Right lobe of liver (tissue), 6 donors: ENCODE measurements at regions not wholly inside any gene's neighbourhood (a gene's known extent, or its start where the extent isn't known, plus 50 kb on each side); places are given as distances from the start of the nearest gene placed in this dataset.

ENCODE experiments used
- ATAC-seq, 4 donors: fragments of 200-7000 bp; cut with Tn5 transposase; one replicate each; pipeline ENCODE4 v1.9.1; 2020; ENCODE audit warnings: mild to moderate bottlenecking in 4 of 4, moderate library complexity in 4 of 4
- DNase-seq, 3 donors: peaks; one replicate each; pipeline ENCODE4 v3.0.0-alpha.2; 2020
- H3K27ac ChIP-seq, 3 donors: fragments of 200-600 bp; one replicate each; pipeline ENCODE4 v1.8.0; 2022
- H3K27me3 ChIP-seq, 2 donors: fragments of 200-600 bp; one replicate each; pipeline ENCODE4 v1.8.0; 2022
- H3K36me3 ChIP-seq, 4 donors: fragments of 200-600 bp; sonication (generic) in 1 of 4; one replicate each; pipeline versions ENCODE4 v1.5.1 to v1.8.0; 2017 to 2022; ENCODE audit warnings: control low read depth in 1 of 4
- H3K4me1 ChIP-seq, 4 donors: fragments of 200-600 bp; sonication (generic) in 1 of 4; one replicate each; pipeline versions ENCODE4 v1.5.1 to v1.8.0; 2017 to 2022; ENCODE audit warnings: control low read depth in 1 of 4
- H3K4me3 ChIP-seq, 3 donors: fragments of 200-600 bp; one replicate each; pipeline ENCODE4 v1.8.0; 2022
- H3K9me3 ChIP-seq, 4 donors: fragments of 200-600 bp; sonication (generic) in 1 of 4; one replicate each; pipeline versions ENCODE4 v1.5.1 to v1.8.0; 2017 to 2022; ENCODE audit warnings: control low read depth in 1 of 4
- POLR2A ChIP-seq: fragments of 450-650 bp; IDR thresholded peaks from one replicate; pipeline ENCODE4 v1.6.1; 2017; ENCODE audit warnings: antibody characterized with exemption, mild to moderate bottlenecking
- WGBS: methylation state at CpG from one replicate; pipeline ENCODE4 v1.1.6; 2018; ENCODE audit warnings: low coverage, low lambda C conversion rate; ENCODE audit not compliant: insufficient coverage; ENCODE audit errors: missing lambda C conversion rate; 5-methylcytosine and 5-hydroxymethylcytosine counted together
- intact Hi-C, 2 donors: fragments of 100-400 bp; cut with DNase I; formaldehyde crosslinking; loops; one replicate each; pipeline versions ENCODE4 v1.11.2 to v1.14.1; 2022
- TF ChIP-seq, protein P1 (sequence below), 4 donors: fragments of 200-600 bp in 3 of 4; fragments of 450-650 bp in 1 of 4; IDR thresholded peaks; one replicate each; pipeline versions ENCODE4 v1.5.1 to v1.8.0; 2016 to 2022; ENCODE audit warnings: antibody characterized with exemption in 4 of 4, mild to moderate bottlenecking in 2 of 4
- donor health status: DM: no; HTN: yes; CAD: no.
- donor health status: DM: no; HTN: no; CAD: no.
- donor health status: DM: no; HTN: no; CAD: no.
- donor health status: DM: no; HTN: yes; CAD: no.
- donor health status: DM: no; HTN: yes; CAD: no.

GRCh38 chr7:39880556-39880955 lies 69.5 kb upstream of the CDK13 start:
- Histone ChIP-seq H3K4me1 (no peaks in the 10 kb centered on the region), H3K4me3 (no peak overlapping the region), H3K27me3 (no peaks in the 10 kb centered on the region), H3K36me3 (no peaks in the 10 kb centered on the region), H3K27ac (no peak overlapping the region), H3K9me3 (no peaks in the 10 kb centered on the region)
- DNase-seq (no peak), ATAC-seq (no peak)
- intact Hi-C loops, result no loop called here
- TF ChIP-seq POLR2A, result no peak
- TF ChIP-seq, protein P1, sequence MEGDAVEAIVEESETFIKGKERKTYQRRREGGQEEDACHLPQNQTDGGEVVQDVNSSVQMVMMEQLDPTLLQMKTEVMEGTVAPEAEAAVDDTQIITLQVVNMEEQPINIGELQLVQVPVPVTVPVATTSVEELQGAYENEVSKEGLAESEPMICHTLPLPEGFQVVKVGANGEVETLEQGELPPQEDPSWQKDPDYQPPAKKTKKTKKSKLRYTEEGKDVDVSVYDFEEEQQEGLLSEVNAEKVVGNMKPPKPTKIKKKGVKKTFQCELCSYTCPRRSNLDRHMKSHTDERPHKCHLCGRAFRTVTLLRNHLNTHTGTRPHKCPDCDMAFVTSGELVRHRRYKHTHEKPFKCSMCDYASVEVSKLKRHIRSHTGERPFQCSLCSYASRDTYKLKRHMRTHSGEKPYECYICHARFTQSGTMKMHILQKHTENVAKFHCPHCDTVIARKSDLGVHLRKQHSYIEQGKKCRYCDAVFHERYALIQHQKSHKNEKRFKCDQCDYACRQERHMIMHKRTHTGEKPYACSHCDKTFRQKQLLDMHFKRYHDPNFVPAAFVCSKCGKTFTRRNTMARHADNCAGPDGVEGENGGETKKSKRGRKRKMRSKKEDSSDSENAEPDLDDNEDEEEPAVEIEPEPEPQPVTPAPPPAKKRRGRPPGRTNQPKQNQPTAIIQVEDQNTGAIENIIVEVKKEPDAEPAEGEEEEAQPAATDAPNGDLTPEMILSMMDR (IDR thresholded peaks at IDR 0.05), result no peak
- WGBS, result 36% methylated on average over 1 of the region's 1 CpG

GRCh38 chr7:39882148-39882784 lies 67.8 kb upstream of the CDK13 start:
- no peak overlapping the region for H3K27ac ChIP-seq
- 75% methylated on average over 5 of the region's 5 CpGs for WGBS
- DNase-seq (no peak), ATAC-seq (no peak)
- H3K4me1 ChIP-seq, result no peaks in the 10 kb centered on the region
- no peak overlapping the region for H3K4me3 ChIP-seq
- H3K27me3 ChIP-seq, result no peaks in the 10 kb centered on the region
- H3K36me3 ChIP-seq, result no peaks in the 10 kb centered on the region
- no peaks in the 10 kb centered on the region for H3K9me3 ChIP-seq
- intact Hi-C loops, result no loop called here
- TF ChIP-seq, protein P1 (IDR thresholded peaks at IDR 0.05), result no peak
- TF ChIP-seq POLR2A, result no peak

DNA sequence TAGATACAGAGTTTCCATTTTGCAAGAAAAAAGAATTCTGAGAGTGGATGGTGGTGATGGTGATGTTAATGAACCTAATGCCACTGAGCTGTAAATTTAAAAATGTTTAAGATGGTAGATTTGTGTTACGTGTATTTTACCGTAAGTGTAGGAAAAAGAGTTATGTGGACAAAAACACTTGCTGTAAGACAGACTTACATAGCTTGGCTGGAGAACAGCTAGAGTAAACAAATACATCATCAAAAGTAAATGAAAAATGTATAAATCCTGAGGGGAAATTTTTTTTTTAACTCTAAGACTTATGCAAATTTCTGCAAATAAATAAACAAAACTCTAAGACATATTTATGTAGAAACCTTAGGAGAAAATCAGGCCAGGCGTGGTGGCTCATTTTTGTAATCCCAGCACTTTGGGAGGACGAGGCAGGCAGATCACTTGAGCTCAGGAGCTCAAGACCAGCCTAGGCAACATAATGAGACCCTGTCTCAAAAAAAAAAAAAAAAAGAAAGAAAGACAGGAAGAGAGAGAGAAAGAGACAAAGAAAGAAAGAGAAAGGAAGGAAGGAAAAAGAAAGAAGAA lies 66.2 kb upstream of the CDK13 start:
- ATAC-seq (no peak), DNase-seq (no peak)
- Histone ChIP-seq H3K9me3 (no peaks in the 10 kb centered on the region), H3K4me3 (no peak overlapping the region), H3K36me3 (no peaks in the 10 kb centered on the region), H3K27ac (no peak overlapping the region), H3K27me3 (no peaks in the 10 kb centered on the region), H3K4me1 (no peaks in the 10 kb centered on the region)
- 85% methylated on average over 4 of the region's 4 CpGs for WGBS
- intact Hi-C loops, result no loop called here
- TF ChIP-seq, protein P1 (IDR thresholded peaks at IDR 0.05), result no peak
- TF ChIP-seq POLR2A, result no peak

DNA sequence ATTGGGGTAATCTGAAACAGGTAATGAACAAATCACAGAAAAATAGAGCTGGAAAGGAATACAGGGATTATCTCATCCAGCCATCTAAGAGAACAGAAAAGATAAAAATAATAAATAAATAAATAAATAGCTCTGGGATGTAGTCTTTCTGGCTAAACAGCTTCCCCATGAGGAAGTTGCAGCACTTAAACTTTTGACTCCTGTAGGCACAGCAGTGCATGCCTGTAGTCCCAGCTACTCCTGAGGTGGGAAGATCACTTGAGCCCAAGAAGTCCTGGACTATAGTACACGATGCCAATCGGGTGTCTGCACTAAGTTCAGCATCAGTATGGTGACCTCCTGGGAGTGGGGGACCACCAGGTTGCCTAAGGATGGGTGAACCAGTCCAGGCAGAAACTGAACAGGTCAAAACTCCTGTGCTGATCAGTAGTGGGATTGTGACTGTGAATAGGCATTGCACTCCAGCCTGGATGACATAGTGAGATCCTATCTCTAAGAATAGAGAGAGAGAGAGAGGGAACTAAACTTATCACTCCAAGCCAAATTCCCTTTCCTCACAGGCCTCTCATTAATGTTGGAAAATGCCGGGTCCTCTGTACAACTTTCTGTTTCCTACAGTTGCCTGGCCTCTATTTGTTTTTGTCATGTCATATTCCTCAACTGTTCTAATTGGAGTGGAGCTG lies 61.7 kb upstream of the CDK13 start:
- H3K9me3 ChIP-seq, result no peaks in the 10 kb centered on the region
- intact Hi-C loops, result no loop called here
- ATAC-seq (no peak), DNase-seq (no peak)
- H3K27ac ChIP-seq, result no peak overlapping the region
- H3K36me3 ChIP-seq, result no peaks in the 10 kb centered on the region
- TF ChIP-seq, protein P1 (IDR thresholded peaks at IDR 0.05), result no peak
- no peak for TF ChIP-seq POLR2A
- H3K27me3 ChIP-seq, result no peaks in the 10 kb centered on the region
- H3K4me1 ChIP-seq, result no peaks in the 10 kb centered on the region
- 52% methylated on average over 3 of the region's 3 CpGs for WGBS
- H3K4me3 ChIP-seq, result no peak overlapping the region
